LNCaP clone FGC (cell line): ENCODE measurements at regions not wholly inside any gene's neighbourhood (a gene's known extent, or its start where the extent isn't known, plus 50 kb on each side); places are given as distances from the start of the nearest gene placed in this dataset.
A peak's percentile ranks its signal among the peaks of the same experiment; 100 is the strongest.
"Not testable (repeated sequence)": the region's sequence is repeated elsewhere in the genome, so short reads cannot be mapped to it uniquely, and the experiment has no call there.

Experiments
- DNase-seq: peaks from one replicate; pipeline ENCODE4 v3.0.0-alpha.2; 2011; ENCODE audit warnings: low read depth
- H3K4me3 ChIP-seq: 2 replicates; pipeline ENCODE4 v1.5.1; 2011; ENCODE audit warnings: mild to moderate bottlenecking, low read depth, low read length, control low read depth
- CTCF ChIP-seq: IDR thresholded peaks from 2 replicates; pipeline ENCODE4 v1.5.1; 2012; ENCODE audit warnings: mild to moderate bottlenecking; ENCODE audit not compliant: control insufficient read depth, insufficient read depth; ENCODE audit errors: extremely low read depth

GRCh38 chr18:40292985-40293710 is 1661.9 kb upstream of the PIK3C3 start:
- peak; percentile 59 for TF ChIP-seq CTCF
- no peak overlapping the region for H3K4me3 ChIP-seq
- no peak for DNase-seq

DNA sequence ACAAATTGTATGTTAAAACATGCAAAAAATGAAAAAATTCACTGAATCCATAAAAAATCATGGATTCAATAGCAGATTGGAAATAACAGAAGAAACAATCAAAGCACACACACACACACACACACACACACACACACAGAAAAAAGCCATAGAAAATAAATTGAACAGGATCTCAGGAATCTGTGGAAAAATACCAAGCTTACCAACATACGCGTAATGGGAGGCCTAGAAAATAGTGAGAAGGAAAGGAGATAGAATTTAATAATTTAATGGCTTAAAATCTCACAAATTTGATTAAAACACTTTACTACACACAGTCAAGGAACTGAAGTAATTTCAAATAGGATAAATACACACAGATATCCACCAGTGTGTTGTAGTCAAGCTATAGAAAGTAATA is 1671.5 kb upstream of the PIK3C3 start:
- TF ChIP-seq CTCF = no peak
- no peak for DNase-seq
- H3K4me3 ChIP-seq = no peak overlapping the region

- H3K4me3 ChIP-seq, DNase-seq: not testable (repeated sequence)
These were observed 1673.7 kb upstream of the PIK3C3 start for GRCh38 chr18:40281356-40281755.

DNA sequence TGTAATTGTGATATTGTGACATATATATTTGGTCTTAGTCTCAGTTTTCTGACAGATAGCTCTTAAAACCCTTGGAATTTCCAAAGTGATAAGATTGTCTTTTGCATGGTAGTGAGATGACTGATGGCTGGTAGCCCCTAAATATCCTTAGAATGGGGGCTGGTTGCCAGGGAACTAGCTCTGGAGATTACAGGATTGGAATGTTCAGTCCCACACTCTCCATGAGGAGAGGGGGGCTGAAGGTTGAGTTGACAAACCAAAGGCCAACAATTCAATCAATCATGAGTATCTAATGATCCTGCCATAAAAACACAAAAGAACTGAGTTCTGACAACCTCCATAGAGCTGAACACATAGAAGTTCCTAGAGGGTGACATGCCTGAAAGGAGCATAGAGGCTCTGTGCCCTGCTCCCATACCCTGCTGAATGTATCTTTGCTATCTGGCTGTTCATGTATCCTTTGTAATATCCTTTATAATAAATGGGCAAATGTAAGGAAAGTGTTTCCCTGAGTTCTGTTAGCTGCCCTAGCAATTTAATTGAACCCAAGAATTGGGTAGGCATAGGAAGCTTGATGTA is 1680.3 kb upstream of the PIK3C3 start:
- DNase-seq = no peak
- TF ChIP-seq CTCF = no peak
- no peak overlapping the region for H3K4me3 ChIP-seq

DNA sequence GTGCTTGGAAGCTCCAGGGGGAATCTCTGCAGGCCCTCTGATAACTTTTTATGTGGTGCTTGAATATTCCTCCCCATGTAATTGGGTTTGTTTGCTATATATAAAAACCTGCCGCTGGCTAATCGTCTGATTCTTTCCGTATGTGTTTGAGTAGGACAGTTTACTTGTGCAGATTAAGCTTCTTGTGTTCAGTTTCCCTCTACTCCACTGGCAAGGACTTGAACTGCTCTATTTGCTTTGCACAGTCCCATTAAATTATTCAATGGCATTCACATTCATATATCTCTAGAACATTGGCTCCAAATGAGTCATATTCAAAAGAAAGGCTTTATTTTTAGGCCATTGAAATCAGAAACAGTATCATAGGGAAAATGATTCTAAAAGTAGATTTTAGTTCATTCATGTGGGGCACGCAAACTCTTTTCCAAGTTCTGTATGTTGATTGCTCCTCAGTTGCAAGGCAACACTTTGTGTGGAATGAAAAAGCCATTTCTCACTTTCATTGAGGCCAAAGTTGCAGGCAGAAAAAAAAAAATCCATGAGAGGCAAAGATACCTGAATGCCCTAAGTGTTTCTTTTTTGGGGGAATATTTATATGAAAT is 1682.3 kb upstream of the PIK3C3 start:
- DNase-seq = no peak
- no peak overlapping the region for H3K4me3 ChIP-seq
- no peak for TF ChIP-seq CTCF

- TF ChIP-seq CTCF = no peak
- H3K4me3 ChIP-seq = no peak overlapping the region
- no peak for DNase-seq
These were observed 1695.8 kb upstream of the PIK3C3 start for GRCh38 chr18:40259115-40259835.

- TF ChIP-seq CTCF = no peak
- no peak for DNase-seq
- H3K4me3 ChIP-seq = no peak overlapping the region
These were observed 1696.7 kb upstream of the PIK3C3 start for GRCh38 chr18:40258311-40258710.
